ENCODE measurements at regions not wholly inside any gene's neighbourhood (a gene's known extent, or its start where the extent isn't known, plus 50 kb on each side); places are given as distances from the start of the nearest gene placed in this dataset.

DNA sequence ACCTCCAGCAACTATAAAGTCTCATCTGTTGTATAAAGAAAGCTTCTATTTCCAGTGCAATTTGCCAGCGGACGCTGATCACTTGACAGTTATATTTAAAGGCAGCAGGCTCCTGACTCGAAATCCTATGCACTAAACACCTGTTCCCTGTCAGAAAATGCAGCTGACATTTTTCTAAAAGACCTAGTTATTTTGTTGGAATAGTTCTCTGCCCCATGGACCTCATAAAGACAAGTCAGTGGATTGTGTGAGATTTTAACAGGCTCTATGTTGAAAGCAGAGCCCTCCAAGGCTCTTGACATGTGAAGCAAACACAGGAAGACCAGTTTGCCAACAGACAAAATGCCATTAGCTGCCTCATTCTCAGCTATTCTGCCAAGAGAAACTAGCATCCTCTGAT, 304.7 kb upstream of the KLF12 start:
- H3K9me3 Mint-ChIP-seq = peaks cover 8% of the 10 kb centered on the region
- no peak overlapping the region for H2AFZ ChIP-seq (replicated peaks)
- TF ChIP-seq, protein P1, sequence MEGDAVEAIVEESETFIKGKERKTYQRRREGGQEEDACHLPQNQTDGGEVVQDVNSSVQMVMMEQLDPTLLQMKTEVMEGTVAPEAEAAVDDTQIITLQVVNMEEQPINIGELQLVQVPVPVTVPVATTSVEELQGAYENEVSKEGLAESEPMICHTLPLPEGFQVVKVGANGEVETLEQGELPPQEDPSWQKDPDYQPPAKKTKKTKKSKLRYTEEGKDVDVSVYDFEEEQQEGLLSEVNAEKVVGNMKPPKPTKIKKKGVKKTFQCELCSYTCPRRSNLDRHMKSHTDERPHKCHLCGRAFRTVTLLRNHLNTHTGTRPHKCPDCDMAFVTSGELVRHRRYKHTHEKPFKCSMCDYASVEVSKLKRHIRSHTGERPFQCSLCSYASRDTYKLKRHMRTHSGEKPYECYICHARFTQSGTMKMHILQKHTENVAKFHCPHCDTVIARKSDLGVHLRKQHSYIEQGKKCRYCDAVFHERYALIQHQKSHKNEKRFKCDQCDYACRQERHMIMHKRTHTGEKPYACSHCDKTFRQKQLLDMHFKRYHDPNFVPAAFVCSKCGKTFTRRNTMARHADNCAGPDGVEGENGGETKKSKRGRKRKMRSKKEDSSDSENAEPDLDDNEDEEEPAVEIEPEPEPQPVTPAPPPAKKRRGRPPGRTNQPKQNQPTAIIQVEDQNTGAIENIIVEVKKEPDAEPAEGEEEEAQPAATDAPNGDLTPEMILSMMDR (IDR thresholded peaks at IDR 0.05) = no peak
- TF ChIP-seq EZH2 (IDR thresholded peaks at IDR 0.05) (no peak), EZH2phosphoT487 (IDR thresholded peaks at IDR 0.05) (no peak)
- no peaks in the 10 kb centered on the region for H3K79me2 ChIP-seq (ENCODE audit: low read depth)
- no peaks in the 10 kb centered on the region for H3K4me1 ChIP-seq
- no peaks in the 10 kb centered on the region for H3K36me3 ChIP-seq
- no peak for DNase-seq (ENCODE audit: low spot score)
- no peaks in the 10 kb centered on the region for H3K9me3 ChIP-seq (ENCODE audit: low read depth)
- H3K4me3 ChIP-seq = no peak overlapping the region
- H3K9ac ChIP-seq = no peak overlapping the region
- no peaks in the 10 kb centered on the region for H3F3A ChIP-seq (ENCODE audit: low read depth)
- H3K27me3 Mint-ChIP-seq (ENCODE audit: insufficient read depth, low read depth) = no peaks in the 10 kb centered on the region
- H3K36me3 Mint-ChIP-seq = no peaks in the 10 kb centered on the region
- no peak overlapping the region for H3K4me2 ChIP-seq
- H4K20me1 ChIP-seq (ENCODE audit: low read depth) = no peaks in the 10 kb centered on the region
- H3K27me3 ChIP-seq = no peaks in the 10 kb centered on the region
- no peak overlapping the region for H3K27ac ChIP-seq
- H3K27ac Mint-ChIP-seq = no peak overlapping the region
- H3K4me1 Mint-ChIP-seq = peaks cover 15% of the 10 kb centered on the region
- H3K4me3 Mint-ChIP-seq = no peak overlapping the region

DNA sequence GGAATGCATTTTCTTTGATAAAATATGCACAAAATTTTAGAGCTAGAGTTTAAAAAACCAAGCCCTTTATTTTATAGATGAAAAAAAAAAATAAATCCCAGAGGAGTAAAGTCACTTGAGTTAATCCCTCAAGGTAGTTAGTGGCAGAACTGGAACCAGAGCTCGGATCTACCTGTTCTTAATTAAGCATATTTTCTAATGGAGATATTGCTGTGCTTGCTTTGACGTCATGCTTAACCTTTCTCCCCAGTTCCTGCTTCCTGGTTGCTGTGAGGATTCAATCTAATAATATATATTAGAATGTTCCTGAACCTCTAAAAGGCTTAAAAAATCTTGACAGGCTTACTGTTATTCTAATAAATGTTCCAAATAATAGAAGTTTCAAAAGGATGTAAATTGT, 300.6 kb upstream of the KLF12 start:
- Histone ChIP-seq H3K36me3 (no peaks in the 10 kb centered on the region), H3K4me2 (no peak overlapping the region), H3K9ac (no peak overlapping the region), H3K27ac (no peak overlapping the region), H3K4me3 (no peak overlapping the region), H3K79me2 (ENCODE audit: low read depth) (no peaks in the 10 kb centered on the region), H3K9me3 (ENCODE audit: low read depth) (no peaks in the 10 kb centered on the region), H3K27me3 (no peaks in the 10 kb centered on the region), H3K4me1 (no peaks in the 10 kb centered on the region), H4K20me1 (ENCODE audit: low read depth) (no peaks in the 10 kb centered on the region), H2AFZ (replicated peaks) (no peak overlapping the region), H3F3A (ENCODE audit: low read depth) (no peaks in the 10 kb centered on the region)
- no peak overlapping the region for H3K27ac Mint-ChIP-seq
- H3K36me3 Mint-ChIP-seq = no peaks in the 10 kb centered on the region
- peaks cover 12% of the 10 kb centered on the region for H3K4me1 Mint-ChIP-seq
- H3K9me3 Mint-ChIP-seq = no peaks in the 10 kb centered on the region
- TF ChIP-seq EZH2 (IDR thresholded peaks at IDR 0.05) (no peak), EZH2phosphoT487 (IDR thresholded peaks at IDR 0.05) (no peak)
- TF ChIP-seq, protein P1 (IDR thresholded peaks at IDR 0.05) = no peak
- no peak for DNase-seq (ENCODE audit: low spot score)
- H3K4me3 Mint-ChIP-seq = no peak overlapping the region
- no peaks in the 10 kb centered on the region for H3K27me3 Mint-ChIP-seq (ENCODE audit: insufficient read depth, low read depth)

DNA sequence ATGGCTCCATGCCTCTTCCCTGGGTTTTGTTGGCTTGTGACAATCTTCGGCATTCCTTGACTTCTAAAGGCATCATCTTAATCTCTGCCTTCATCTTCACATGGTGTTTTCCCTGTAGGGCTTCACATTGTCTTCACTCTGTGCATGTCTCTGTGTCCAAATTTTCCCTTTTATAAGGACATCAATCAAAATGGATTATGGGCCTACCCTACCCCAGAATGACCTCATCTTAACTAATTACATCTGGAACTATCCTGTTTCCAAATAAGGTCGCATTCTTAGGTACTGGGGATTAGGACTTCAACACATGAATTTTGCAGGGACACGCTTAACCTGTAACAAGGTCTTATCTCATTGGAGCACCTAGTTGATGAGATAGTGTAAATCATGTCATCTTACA, 290.3 kb upstream of the KLF12 start:
- Mint-ChIP-seq H3K4me3 (no peak overlapping the region), H3K9me3 (peaks cover 6% of the 10 kb centered on the region), H3K36me3 (no peaks in the 10 kb centered on the region), H3K27ac (no peak overlapping the region), H3K4me1 (peaks cover 10% of the 10 kb centered on the region), H3K27me3 (ENCODE audit: insufficient read depth, low read depth) (peaks cover 2% of the 10 kb centered on the region)
- H4K20me1 ChIP-seq (ENCODE audit: low read depth) = no peaks in the 10 kb centered on the region
- peaks cover 5% of the 10 kb centered on the region for H3K4me1 ChIP-seq
- no peak overlapping the region for H3K9ac ChIP-seq
- H3K4me3 ChIP-seq = no peak overlapping the region
- no peaks in the 10 kb centered on the region for H3K9me3 ChIP-seq (ENCODE audit: low read depth)
- no peaks in the 10 kb centered on the region for H3K27me3 ChIP-seq
- no peak overlapping the region for H3K27ac ChIP-seq
- H2AFZ ChIP-seq (replicated peaks) = no peak overlapping the region
- TF ChIP-seq EZH2 (IDR thresholded peaks at IDR 0.05) (no peak), EZH2phosphoT487 (IDR thresholded peaks at IDR 0.05) (no peak)
- no peak for DNase-seq (ENCODE audit: low spot score)
- H3F3A ChIP-seq (ENCODE audit: low read depth) = no peaks in the 10 kb centered on the region
- no peaks in the 10 kb centered on the region for H3K79me2 ChIP-seq (ENCODE audit: low read depth)
- H3K36me3 ChIP-seq = no peaks in the 10 kb centered on the region
- H3K4me2 ChIP-seq = no peak overlapping the region

DNA sequence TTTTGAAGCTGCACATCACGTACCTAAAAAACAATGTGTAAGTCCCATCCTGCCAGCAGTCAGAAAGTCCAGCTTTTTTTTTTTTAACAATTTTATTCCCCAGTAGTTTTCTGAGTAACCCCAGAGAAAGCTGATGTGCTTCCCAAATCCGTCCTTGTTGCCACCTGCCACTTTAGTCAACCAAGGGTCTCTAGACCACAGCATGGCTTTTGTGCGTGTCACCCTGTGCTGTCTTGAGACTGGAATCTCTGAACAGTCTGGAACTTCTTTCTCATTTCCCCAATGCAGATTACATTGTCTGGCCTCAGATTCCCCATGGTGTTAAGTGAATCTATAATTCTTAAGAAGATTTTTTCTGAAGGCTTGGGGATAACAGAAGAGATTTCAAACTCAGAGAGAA, 289.2 kb upstream of the KLF12 start:
- TF ChIP-seq EZH2phosphoT487 (IDR thresholded peaks at IDR 0.05) (no peak), EZH2 (IDR thresholded peaks at IDR 0.05) (no peak)
- TF ChIP-seq, protein P1 (IDR thresholded peaks at IDR 0.05) = no peak
- peaks cover 5% of the 10 kb centered on the region for H3K4me1 ChIP-seq

More for the DNA sequence above, 289.2 kb upstream of the KLF12 start:
- H3K27me3 Mint-ChIP-seq (ENCODE audit: insufficient read depth, low read depth) = peaks cover 2% of the 10 kb centered on the region
- H3K36me3 ChIP-seq = no peaks in the 10 kb centered on the region
- peaks cover 6% of the 10 kb centered on the region for H3K9me3 Mint-ChIP-seq
- no peak overlapping the region for H3K9ac ChIP-seq
- no peaks in the 10 kb centered on the region for H3K27me3 ChIP-seq
- H3K4me1 Mint-ChIP-seq = peaks cover 10% of the 10 kb centered on the region
- no peak overlapping the region for H3K27ac ChIP-seq
- no peaks in the 10 kb centered on the region for H3F3A ChIP-seq (ENCODE audit: low read depth)
- no peak overlapping the region for H3K27ac Mint-ChIP-seq
- no peaks in the 10 kb centered on the region for H3K79me2 ChIP-seq (ENCODE audit: low read depth)
- H3K4me2 ChIP-seq = no peak overlapping the region
- H3K4me3 ChIP-seq = no peak overlapping the region
- H4K20me1 ChIP-seq (ENCODE audit: low read depth) = no peaks in the 10 kb centered on the region
- H2AFZ ChIP-seq (replicated peaks) = no peak overlapping the region
- no peak overlapping the region for H3K4me3 Mint-ChIP-seq
- no peak for DNase-seq (ENCODE audit: low spot score)
- no peaks in the 10 kb centered on the region for H3K9me3 ChIP-seq (ENCODE audit: low read depth)
- H3K36me3 Mint-ChIP-seq = no peaks in the 10 kb centered on the region

Measured in neural progenitor cell (in vitro differentiated cells).